OCI-LY7 (cell line): ENCODE measurements at regions not wholly inside any gene's neighbourhood (a gene's known extent, or its start where the extent isn't known, plus 50 kb on each side); places are given as distances from the start of the nearest gene placed in this dataset.

Experiments used
- BruUV-seq: library from RNA; stranded (reverse); fragments of 400-500 nt; replicated peaks from 2 replicates; lab custom pipeline; 2021; lab: Mats Ljungman, UMichigan
- CTCF ChIA-PET: fragments of 300-600 bp; sonication (Branson Sonifier 250); formaldehyde crosslinking; loops from one replicate; lab custom pipeline; 2022; ENCODE audit warnings: antibody characterized with exemption; ENCODE audit not compliant: unreplicated experiment; lab: Charles Lee
- POLR2A ChIA-PET: fragments of 300-600 bp; sonication (Branson Sonifier 250); formaldehyde crosslinking; loops from one replicate; lab custom pipeline; 2022; ENCODE audit warnings: antibody characterized with exemption; lab: Charles Lee
- DNase-seq: peaks from one replicate; pipeline ENCODE4 v3.0.0-alpha.2; 2015; ENCODE audit warnings: low spot score
- H2AFZ ChIP-seq: fragments of 200-600 bp; sonication (generic), shearing (Covaris generic); 2 replicates; pipeline ENCODE4 v1.6.1; 2014; ENCODE audit warnings: mild to moderate bottlenecking, antibody characterized with exemption, low read length, moderate library complexity
- H3K27ac ChIP-seq: fragments of 200-600 bp; sonication (generic); 2 replicates; pipeline ENCODE4 v1.5.1; 2014; ENCODE audit warnings: mixed run types, low read depth, mild to moderate bottlenecking, moderate library complexity, low read length, inconsistent platforms; ENCODE audit not compliant: poor library complexity, severe bottlenecking
- H3K36me3 ChIP-seq: fragments of 200-600 bp; sonication (generic); 2 replicates; pipeline ENCODE4 v1.6.1; 2014; ENCODE audit warnings: mild to moderate bottlenecking, antibody characterized with exemption, low read length, moderate library complexity, mixed read lengths; ENCODE audit not compliant: insufficient read depth
- H3K4me1 ChIP-seq: fragments of 200-600 bp; sonication (generic); 2 replicates; pipeline ENCODE4 v1.5.1; 2014; ENCODE audit warnings: mild to moderate bottlenecking, low read length; ENCODE audit not compliant: insufficient read depth, poor library complexity, severe bottlenecking
- H3K4me2 ChIP-seq: fragments of 200-600 bp; sonication (generic); 2 replicates; pipeline ENCODE4 v1.6.1; 2014; ENCODE audit warnings: mild to moderate bottlenecking, low read length
- H3K4me3 ChIP-seq: fragments of 200-600 bp; sonication (generic); 2 replicates; pipeline ENCODE4 v1.5.1; 2014; ENCODE audit warnings: mild to moderate bottlenecking, low read depth, low read length; ENCODE audit not compliant: poor library complexity, severe bottlenecking
- H3K79me2 ChIP-seq: fragments of 200-600 bp; sonication (generic); 2 replicates; pipeline ENCODE4 v1.6.1; 2016; ENCODE audit warnings: low read depth, mild to moderate bottlenecking, low read length, moderate library complexity, mixed read lengths; ENCODE audit not compliant: insufficient read depth
- H3K9me2 ChIP-seq: fragments of 200-600 bp; sonication (generic); 2 replicates; pipeline ENCODE4 v1.6.1; 2016; ENCODE audit warnings: mild to moderate bottlenecking, low read length, mixed read lengths; ENCODE audit not compliant: insufficient read depth
- H3K9me3 ChIP-seq: fragments of 200-600 bp; sonication (generic); 2 replicates; pipeline ENCODE4 v1.6.1; 2014; ENCODE audit warnings: mild to moderate bottlenecking, mixed run types, low read length, mixed read lengths
- H4K20me1 ChIP-seq: fragments of 200-600 bp; sonication (generic); 2 replicates; pipeline ENCODE4 v1.6.1; 2014; ENCODE audit warnings: mild to moderate bottlenecking, antibody characterized with exemption, low read length, moderate library complexity, mixed read lengths; ENCODE audit not compliant: insufficient read depth
- EZH2phosphoT487 ChIP-seq: fragments of 200-600 bp; sonication (generic); IDR thresholded peaks from 2 replicates; pipeline ENCODE4 v1.6.1; 2018; ENCODE audit warnings: low read depth, borderline replicate concordance, mild to moderate bottlenecking, mixed run types, antibody characterized with exemption, low read length, moderate library complexity, mixed read lengths
- intact Hi-C: fragments of 100-400 bp; cut with micrococcal nuclease; formaldehyde crosslinking; loops from one replicate; pipeline ENCODE4 v1.10.0; 2022; ENCODE audit not compliant: unreplicated experiment
- TF ChIP-seq, protein P1 (sequence below): fragments of 200-600 bp; sonication (generic); conservative IDR thresholded peaks from 2 replicates; pipeline ENCODE4 v1.5.1; 2014; ENCODE audit warnings: mild to moderate bottlenecking, antibody characterized with exemption, low read length, moderate library complexity, mixed read lengths

DNA sequence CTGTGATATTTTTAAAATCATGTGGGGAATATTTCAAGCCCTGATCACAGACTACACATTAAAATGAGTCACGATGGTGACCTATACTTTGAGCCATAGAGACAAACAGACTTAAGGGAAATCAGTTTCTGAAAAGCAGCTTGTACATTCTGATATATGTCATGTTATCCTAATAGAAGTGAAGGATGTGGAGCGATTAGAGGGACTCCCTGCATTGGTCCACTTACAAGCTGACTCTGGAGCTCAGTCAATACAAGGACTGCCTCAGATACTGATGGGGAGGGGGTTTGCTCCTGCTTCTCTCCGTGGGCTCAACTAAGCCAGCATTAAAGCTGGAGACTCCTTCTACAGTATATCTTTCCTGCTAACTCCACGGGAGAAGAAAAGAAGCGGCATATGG, 173.5 kb downstream of the ALG10B start:
- no peak for DNase-seq
- BruUV-seq = no TSS peak
- H3K36me3 ChIP-seq = no peaks in the 10 kb centered on the region
- no peak overlapping the region for H3K4me3 ChIP-seq
- H3K4me2 ChIP-seq = no peak overlapping the region
- ChIA-PET POLR2A (interaction anchor here (2.1 kb wide), 1 partner anchor 10 kb away, joined by 4 read pairs; no protein-coding TSS in a partner anchor), CTCF (no interaction called here)
- no peaks in the 10 kb centered on the region for H3K79me2 ChIP-seq
- H3K27ac ChIP-seq = no peak overlapping the region
- H3K9me2 ChIP-seq = no peaks in the 10 kb centered on the region
- TF ChIP-seq, protein P1, sequence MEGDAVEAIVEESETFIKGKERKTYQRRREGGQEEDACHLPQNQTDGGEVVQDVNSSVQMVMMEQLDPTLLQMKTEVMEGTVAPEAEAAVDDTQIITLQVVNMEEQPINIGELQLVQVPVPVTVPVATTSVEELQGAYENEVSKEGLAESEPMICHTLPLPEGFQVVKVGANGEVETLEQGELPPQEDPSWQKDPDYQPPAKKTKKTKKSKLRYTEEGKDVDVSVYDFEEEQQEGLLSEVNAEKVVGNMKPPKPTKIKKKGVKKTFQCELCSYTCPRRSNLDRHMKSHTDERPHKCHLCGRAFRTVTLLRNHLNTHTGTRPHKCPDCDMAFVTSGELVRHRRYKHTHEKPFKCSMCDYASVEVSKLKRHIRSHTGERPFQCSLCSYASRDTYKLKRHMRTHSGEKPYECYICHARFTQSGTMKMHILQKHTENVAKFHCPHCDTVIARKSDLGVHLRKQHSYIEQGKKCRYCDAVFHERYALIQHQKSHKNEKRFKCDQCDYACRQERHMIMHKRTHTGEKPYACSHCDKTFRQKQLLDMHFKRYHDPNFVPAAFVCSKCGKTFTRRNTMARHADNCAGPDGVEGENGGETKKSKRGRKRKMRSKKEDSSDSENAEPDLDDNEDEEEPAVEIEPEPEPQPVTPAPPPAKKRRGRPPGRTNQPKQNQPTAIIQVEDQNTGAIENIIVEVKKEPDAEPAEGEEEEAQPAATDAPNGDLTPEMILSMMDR = no peak
- TF ChIP-seq EZH2phosphoT487 = no peak
- no peaks in the 10 kb centered on the region for H3K4me1 ChIP-seq
- H3K9me3 ChIP-seq = no peaks in the 10 kb centered on the region
- intact Hi-C loops = no loop called here
- no peak overlapping the region for H2AFZ ChIP-seq
- no peaks in the 10 kb centered on the region for H4K20me1 ChIP-seq

DNA sequence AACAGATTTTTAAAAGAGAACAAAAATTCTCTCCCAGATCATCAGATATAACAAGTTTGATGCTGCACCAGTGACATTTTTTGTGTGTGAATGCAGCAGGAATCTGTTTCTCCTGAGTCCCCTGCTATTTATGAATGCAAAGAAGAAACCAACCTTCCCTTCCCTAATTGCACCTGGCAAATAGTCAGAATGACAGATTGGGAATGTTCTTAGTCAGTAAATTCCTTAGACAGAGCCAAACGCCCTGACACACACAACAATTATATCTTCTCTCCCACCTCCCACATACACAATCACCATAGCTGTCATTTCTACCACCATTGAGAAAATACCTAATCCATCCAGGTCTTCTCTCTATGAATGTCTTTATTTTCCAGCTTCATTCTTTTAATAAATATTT, 174.4 kb downstream of the ALG10B start:
- no peaks in the 10 kb centered on the region for H3K9me2 ChIP-seq
- H3K9me3 ChIP-seq = no peaks in the 10 kb centered on the region
- no peaks in the 10 kb centered on the region for H3K79me2 ChIP-seq
- BruUV-seq = no TSS peak
- no peak for TF ChIP-seq EZH2phosphoT487
- no peaks in the 10 kb centered on the region for H3K36me3 ChIP-seq
- no peak overlapping the region for H2AFZ ChIP-seq
- no peak overlapping the region for H3K27ac ChIP-seq
- ChIA-PET CTCF (no interaction called here), POLR2A (interaction anchor here (0.7 kb wide), 1 partner anchor 14 kb away, joined by 3 read pairs; no protein-coding TSS in a partner anchor)
- H3K4me2 ChIP-seq = no peak overlapping the region
- no peak for DNase-seq
- intact Hi-C loops = no loop called here
- H3K4me3 ChIP-seq = no peak overlapping the region
- H4K20me1 ChIP-seq = no peaks in the 10 kb centered on the region
- no peaks in the 10 kb centered on the region for H3K4me1 ChIP-seq

GRCh38 chr12:38501481-38501880, 184.9 kb downstream of the ALG10B start:
- TF ChIP-seq EZH2phosphoT487 = no peak
- TF ChIP-seq, protein P1 = no peak
- Histone ChIP-seq H3K9me3 (no peaks in the 10 kb centered on the region), H3K9me2 (no peaks in the 10 kb centered on the region), H2AFZ (no peak overlapping the region), H3K36me3 (no peaks in the 10 kb centered on the region), H4K20me1 (no peaks in the 10 kb centered on the region), H3K4me2 (no peak overlapping the region), H3K4me3 (no peak overlapping the region), H3K79me2 (no peaks in the 10 kb centered on the region), H3K27ac (no peak overlapping the region), H3K4me1 (no peaks in the 10 kb centered on the region)
- DNase-seq = no peak
- ChIA-PET CTCF (no interaction called here), POLR2A (interaction anchor here (0.5 kb wide), 1 partner anchor 734 kb away, joined by 3 read pairs; no protein-coding TSS in a partner anchor)
- intact Hi-C loops = no loop called here
- BruUV-seq = no TSS peak
